K562 (cell line): ENCODE measurements at regions not wholly inside any gene's neighbourhood (a gene's known extent, or its start where the extent isn't known, plus 50 kb on each side); places are given as distances from the start of the nearest gene placed in this dataset.

ENCODE experiments used
- BHLHE40 ChIP-seq: IDR thresholded peaks from 2 replicates; pipeline ENCODE4 v1.6.1; 2011; ENCODE audit warnings: low read length, improper control_type of control experiment
- BMI1 ChIP-seq: fragments of 150-350 bp; IDR thresholded peaks from 2 replicates; pipeline ENCODE4 v1.6.1; 2014; ENCODE audit warnings: low read length
- CREM ChIP-seq: IDR thresholded peaks from 2 replicates; pipeline ENCODE4 v1.6.1; 2014; ENCODE audit warnings: antibody characterized with exemption, low read depth
- CXXC5 ChIP-seq: fragments of 250-450 bp; sonication (Bioruptor Pico); IDR thresholded peaks from 2 replicates; pipeline ENCODE4 v1.8.0; 2022; ENCODE audit warnings: inconsistent platforms, mild to moderate bottlenecking, moderate library complexity
- EP400 ChIP-seq: fragments of 450-650 bp; IDR thresholded peaks from 2 replicates; pipeline ENCODE4 v1.6.1; 2017; ENCODE audit warnings: antibody characterized with exemption, mild to moderate bottlenecking, moderate library complexity
- HDAC8 ChIP-seq: fragments of 450-650 bp; IDR thresholded peaks from 2 replicates; pipeline ENCODE4 v1.6.1; 2016; ENCODE audit warnings: mild to moderate bottlenecking, missing genetic modification characterization, moderate library complexity, missing compliant biosample characterization
- L3MBTL2 ChIP-seq: fragments of 450-650 bp; IDR thresholded peaks from 2 replicates; pipeline ENCODE4 v1.6.1; 2016; ENCODE audit warnings: mild to moderate bottlenecking, moderate library complexity
- SMARCE1 ChIP-seq: fragments of 450-650 bp; IDR thresholded peaks from 2 replicates; pipeline ENCODE4 v1.7.1; 2016; ENCODE audit warnings: mild to moderate bottlenecking
- TBL1XR1 ChIP-seq, 2 experiments: IDR thresholded peaks; 2 replicates each; pipeline ENCODE4 v1.6.1; 2012; ENCODE audit warnings: improper control_type of control experiment in 2 of 2, low read length in 2 of 2, mild to moderate bottlenecking in 1 of 2
- TCF3 ChIP-seq: sonication (generic); formaldehyde crosslinking; IDR thresholded peaks from 2 replicates; pipeline ENCODE4 v1.4.0; 2020; ENCODE audit warnings: mild to moderate bottlenecking, missing genetic modification reagents
- ZFP30 ChIP-seq: fragments of 250-450 bp; sonication (Bioruptor Pico); IDR thresholded peaks from 2 replicates; pipeline ENCODE4 v1.8.0; 2022; ENCODE audit warnings: moderate library complexity, mild to moderate bottlenecking, inconsistent platforms, borderline replicate concordance
- ZNF79 ChIP-seq: fragments of 250-450 bp; sonication (Bioruptor Pico); IDR thresholded peaks from 2 replicates; pipeline ENCODE4 v1.4.0; 2020; ENCODE audit warnings: low read depth, mild to moderate bottlenecking, moderate library complexity
- TF ChIP-seq, protein P1 (sequence below): fragments of 450-650 bp; IDR thresholded peaks from 2 replicates; pipeline ENCODE4 v1.6.1; 2017; ENCODE audit warnings: antibody characterized with exemption, mild to moderate bottlenecking
- TF ChIP-seq, protein P2 (sequence below), 2 experiments: IDR thresholded peaks in 1 of 2; conservative IDR thresholded peaks in 1 of 2; 2 replicates each; pipeline ENCODE4 v1.6.1; 2016; ENCODE audit warnings: low read depth in 2 of 2, mild to moderate bottlenecking in 1 of 2, missing compliant biosample characterization in 1 of 2, missing genetic modification characterization in 1 of 2, moderate library complexity in 1 of 2
- TF ChIP-seq, protein P3 (sequence below), 2 experiments: fragments of 450-650 bp in 1 of 2; sonication (generic) in 1 of 2; formaldehyde crosslinking in 1 of 2; IDR thresholded peaks in 1 of 2; conservative IDR thresholded peaks in 1 of 2; 2 replicates each; pipeline versions ENCODE4 v1.6.1 to v1.8.1; 2016 to 2023; ENCODE audit warnings: mild to moderate bottlenecking in 2 of 2, moderate library complexity in 2 of 2, inconsistent platforms in 1 of 2, missing genetic modification reagents in 1 of 2
- TF ChIP-seq, protein P4 (sequence below), 2 experiments: fragments of 450-650 bp; IDR thresholded peaks; 2 replicates each; pipeline ENCODE4 v1.6.1; 2018; ENCODE audit warnings: mild to moderate bottlenecking in 2 of 2, low read depth in 1 of 2; ENCODE audit not compliant: partially characterized antibody in 2 of 2

DNA sequence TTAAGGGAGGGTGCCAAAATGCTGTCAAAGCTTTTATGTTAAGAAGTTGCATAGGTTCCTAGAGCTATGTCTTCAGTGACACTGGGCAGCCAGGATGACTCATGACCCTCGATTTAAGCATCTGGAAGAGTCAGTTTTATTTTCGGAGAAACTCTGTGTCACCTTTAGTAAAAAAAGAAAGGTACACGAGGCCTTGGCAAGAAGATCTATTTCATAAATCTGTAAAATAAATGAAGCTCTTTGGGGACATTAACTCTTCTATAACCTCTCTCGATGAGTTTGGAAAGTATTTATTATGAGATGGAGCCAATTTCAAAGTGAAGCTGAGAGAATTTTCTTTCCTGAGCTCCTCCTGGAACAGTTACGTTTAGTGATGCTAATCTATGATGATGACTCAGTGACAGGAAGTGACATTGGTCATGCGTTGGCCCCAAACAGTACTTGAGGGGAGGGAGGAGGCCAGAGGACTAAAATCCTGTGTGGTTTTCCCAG lies 156.5 kb downstream of the HLX start (continued):
- TF ChIP-seq, protein P1, sequence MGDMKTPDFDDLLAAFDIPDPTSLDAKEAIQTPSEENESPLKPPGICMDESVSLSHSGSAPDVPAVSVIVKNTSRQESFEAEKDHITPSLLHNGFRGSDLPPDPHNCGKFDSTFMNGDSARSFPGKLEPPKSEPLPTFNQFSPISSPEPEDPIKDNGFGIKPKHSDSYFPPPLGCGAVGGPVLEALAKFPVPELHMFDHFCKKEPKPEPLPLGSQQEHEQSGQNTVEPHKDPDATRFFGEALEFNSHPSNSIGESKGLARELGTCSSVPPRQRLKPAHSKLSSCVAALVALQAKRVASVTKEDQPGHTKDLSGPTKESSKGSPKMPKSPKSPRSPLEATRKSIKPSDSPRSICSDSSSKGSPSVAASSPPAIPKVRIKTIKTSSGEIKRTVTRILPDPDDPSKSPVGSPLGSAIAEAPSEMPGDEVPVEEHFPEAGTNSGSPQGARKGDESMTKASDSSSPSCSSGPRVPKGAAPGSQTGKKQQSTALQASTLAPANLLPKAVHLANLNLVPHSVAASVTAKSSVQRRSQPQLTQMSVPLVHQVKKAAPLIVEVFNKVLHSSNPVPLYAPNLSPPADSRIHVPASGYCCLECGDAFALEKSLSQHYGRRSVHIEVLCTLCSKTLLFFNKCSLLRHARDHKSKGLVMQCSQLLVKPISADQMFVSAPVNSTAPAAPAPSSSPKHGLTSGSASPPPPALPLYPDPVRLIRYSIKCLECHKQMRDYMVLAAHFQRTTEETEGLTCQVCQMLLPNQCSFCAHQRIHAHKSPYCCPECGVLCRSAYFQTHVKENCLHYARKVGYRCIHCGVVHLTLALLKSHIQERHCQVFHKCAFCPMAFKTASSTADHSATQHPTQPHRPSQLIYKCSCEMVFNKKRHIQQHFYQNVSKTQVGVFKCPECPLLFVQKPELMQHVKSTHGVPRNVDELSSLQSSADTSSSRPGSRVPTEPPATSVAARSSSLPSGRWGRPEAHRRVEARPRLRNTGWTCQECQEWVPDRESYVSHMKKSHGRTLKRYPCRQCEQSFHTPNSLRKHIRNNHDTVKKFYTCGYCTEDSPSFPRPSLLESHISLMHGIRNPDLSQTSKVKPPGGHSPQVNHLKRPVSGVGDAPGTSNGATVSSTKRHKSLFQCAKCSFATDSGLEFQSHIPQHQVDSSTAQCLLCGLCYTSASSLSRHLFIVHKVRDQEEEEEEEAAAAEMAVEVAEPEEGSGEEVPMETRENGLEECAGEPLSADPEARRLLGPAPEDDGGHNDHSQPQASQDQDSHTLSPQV: no peak
- peak; percentile 89 for TF ChIP-seq CREM
- TF ChIP-seq, protein P2, sequence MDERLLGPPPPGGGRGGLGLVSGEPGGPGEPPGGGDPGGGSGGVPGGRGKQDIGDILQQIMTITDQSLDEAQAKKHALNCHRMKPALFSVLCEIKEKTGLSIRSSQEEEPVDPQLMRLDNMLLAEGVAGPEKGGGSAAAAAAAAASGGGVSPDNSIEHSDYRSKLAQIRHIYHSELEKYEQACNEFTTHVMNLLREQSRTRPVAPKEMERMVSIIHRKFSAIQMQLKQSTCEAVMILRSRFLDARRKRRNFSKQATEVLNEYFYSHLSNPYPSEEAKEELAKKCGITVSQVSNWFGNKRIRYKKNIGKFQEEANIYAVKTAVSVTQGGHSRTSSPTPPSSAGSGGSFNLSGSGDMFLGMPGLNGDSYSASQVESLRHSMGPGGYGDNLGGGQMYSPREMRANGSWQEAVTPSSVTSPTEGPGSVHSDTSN (CRISPR knock-in tag; IDR thresholded peaks at IDR 0.05; ENCODE audit: low read depth): no peak
- TF ChIP-seq, protein P2 (tag; conservative IDR thresholded peaks at IDR 0.05; ENCODE audit: low read depth): no peak
- no peak for TF ChIP-seq BHLHE40
- TF ChIP-seq BMI1: no peak
- TF ChIP-seq SMARCE1: peak; percentile 72; the same call in 1 of the 2 replicates
- no peak for TF ChIP-seq HDAC8 (tag)
- no peak for TF ChIP-seq ZNF79
- TF ChIP-seq ZFP30 (CRISPR knock-in tag): no peak
- peak; percentile 66 for TF ChIP-seq CXXC5
- TF ChIP-seq, protein P3, sequence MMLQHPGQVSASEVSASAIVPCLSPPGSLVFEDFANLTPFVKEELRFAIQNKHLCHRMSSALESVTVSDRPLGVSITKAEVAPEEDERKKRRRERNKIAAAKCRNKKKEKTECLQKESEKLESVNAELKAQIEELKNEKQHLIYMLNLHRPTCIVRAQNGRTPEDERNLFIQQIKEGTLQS (IDR thresholded peaks at IDR 0.05): peak; percentile 95
- TF ChIP-seq, protein P3 (CRISPR knock-in tag; conservative IDR thresholded peaks at IDR 0.05): no peak; the same call in 1 of the 2 replicates
- 0 out of 4 replicates have a peak, but pooled peaks of 1 of the 2 experiments have one; percentile 12 for TF ChIP-seq TBL1XR1 (IDR thresholded peaks at IDR 0.05; ENCODE audit: low read length in 2 of 2)
- TF ChIP-seq L3MBTL2: peak; percentile 32
- TF ChIP-seq EP400: peak; percentile 39; the same call in 1 of the 2 replicates
- TF ChIP-seq, protein P4, sequence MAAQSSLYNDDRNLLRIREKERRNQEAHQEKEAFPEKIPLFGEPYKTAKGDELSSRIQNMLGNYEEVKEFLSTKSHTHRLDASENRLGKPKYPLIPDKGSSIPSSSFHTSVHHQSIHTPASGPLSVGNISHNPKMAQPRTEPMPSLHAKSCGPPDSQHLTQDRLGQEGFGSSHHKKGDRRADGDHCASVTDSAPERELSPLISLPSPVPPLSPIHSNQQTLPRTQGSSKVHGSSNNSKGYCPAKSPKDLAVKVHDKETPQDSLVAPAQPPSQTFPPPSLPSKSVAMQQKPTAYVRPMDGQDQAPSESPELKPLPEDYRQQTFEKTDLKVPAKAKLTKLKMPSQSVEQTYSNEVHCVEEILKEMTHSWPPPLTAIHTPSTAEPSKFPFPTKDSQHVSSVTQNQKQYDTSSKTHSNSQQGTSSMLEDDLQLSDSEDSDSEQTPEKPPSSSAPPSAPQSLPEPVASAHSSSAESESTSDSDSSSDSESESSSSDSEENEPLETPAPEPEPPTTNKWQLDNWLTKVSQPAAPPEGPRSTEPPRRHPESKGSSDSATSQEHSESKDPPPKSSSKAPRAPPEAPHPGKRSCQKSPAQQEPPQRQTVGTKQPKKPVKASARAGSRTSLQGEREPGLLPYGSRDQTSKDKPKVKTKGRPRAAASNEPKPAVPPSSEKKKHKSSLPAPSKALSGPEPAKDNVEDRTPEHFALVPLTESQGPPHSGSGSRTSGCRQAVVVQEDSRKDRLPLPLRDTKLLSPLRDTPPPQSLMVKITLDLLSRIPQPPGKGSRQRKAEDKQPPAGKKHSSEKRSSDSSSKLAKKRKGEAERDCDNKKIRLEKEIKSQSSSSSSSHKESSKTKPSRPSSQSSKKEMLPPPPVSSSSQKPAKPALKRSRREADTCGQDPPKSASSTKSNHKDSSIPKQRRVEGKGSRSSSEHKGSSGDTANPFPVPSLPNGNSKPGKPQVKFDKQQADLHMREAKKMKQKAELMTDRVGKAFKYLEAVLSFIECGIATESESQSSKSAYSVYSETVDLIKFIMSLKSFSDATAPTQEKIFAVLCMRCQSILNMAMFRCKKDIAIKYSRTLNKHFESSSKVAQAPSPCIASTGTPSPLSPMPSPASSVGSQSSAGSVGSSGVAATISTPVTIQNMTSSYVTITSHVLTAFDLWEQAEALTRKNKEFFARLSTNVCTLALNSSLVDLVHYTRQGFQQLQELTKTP (IDR thresholded peaks at IDR 0.05; ENCODE audit: low read depth in 1 of 2, partially characterized antibody in 2 of 2): peak in 1 of 2 experiments; percentile 51
- TF ChIP-seq TCF3 (CRISPR knock-in tag): no peak
